Mesothelial cell of epicardium (in vitro differentiated cells): ENCODE measurements at regions not wholly inside any gene's neighbourhood (a gene's known extent, or its start where the extent isn't known, plus 50 kb on each side); places are given as distances from the start of the nearest gene placed in this dataset.
A peak's percentile ranks its signal among the peaks of the same experiment; 100 is the strongest.

Experiments used
- DNase-seq, 2 experiments: peaks; one replicate each; pipeline ENCODE4 v3.0.0; 2021; ENCODE audit warnings: low spot score in 2 of 2; ENCODE audit not compliant: unreplicated experiment in 2 of 2
- H3K27ac Mint-ChIP-seq: 2 replicates; pipeline ENCODE4 v1.8.0; 2021; ENCODE audit warnings: mixed read lengths
- H3K27me3 Mint-ChIP-seq: 2 replicates; pipeline ENCODE4 v1.8.0; 2021; ENCODE audit warnings: low read depth, mixed read lengths
- H3K36me3 Mint-ChIP-seq: 2 replicates; pipeline ENCODE4 v1.8.0; 2021; ENCODE audit warnings: mixed read lengths
- H3K4me1 Mint-ChIP-seq: 2 replicates; pipeline ENCODE4 v1.8.0; 2021; ENCODE audit warnings: mixed read lengths
- H3K4me3 Mint-ChIP-seq: 2 replicates; pipeline ENCODE4 v1.8.0; 2021; ENCODE audit warnings: mild to moderate bottlenecking, moderate library complexity, mixed read lengths
- H3K9me3 Mint-ChIP-seq: 2 replicates; pipeline ENCODE4 v1.8.0; 2021; ENCODE audit warnings: mixed read lengths
- TF ChIP-seq, protein P1 (sequence below): fragments of 200-600 bp; sonication (generic); IDR thresholded peaks from one replicate; pipeline ENCODE4 v1.5.0; 2021; ENCODE audit warnings: antibody characterized with exemption; ENCODE audit not compliant: unreplicated experiment

- Mint-ChIP-seq H3K4me1 (no peaks in the 10 kb centered on the region), H3K27me3 (peaks cover 23% of the 10 kb centered on the region), H3K4me3 (no peak overlapping the region), H3K9me3 (peaks cover 3% of the 10 kb centered on the region), H3K36me3 (no peaks in the 10 kb centered on the region), H3K27ac (no peak overlapping the region)
- no peak for DNase-seq
- TF ChIP-seq, protein P1, sequence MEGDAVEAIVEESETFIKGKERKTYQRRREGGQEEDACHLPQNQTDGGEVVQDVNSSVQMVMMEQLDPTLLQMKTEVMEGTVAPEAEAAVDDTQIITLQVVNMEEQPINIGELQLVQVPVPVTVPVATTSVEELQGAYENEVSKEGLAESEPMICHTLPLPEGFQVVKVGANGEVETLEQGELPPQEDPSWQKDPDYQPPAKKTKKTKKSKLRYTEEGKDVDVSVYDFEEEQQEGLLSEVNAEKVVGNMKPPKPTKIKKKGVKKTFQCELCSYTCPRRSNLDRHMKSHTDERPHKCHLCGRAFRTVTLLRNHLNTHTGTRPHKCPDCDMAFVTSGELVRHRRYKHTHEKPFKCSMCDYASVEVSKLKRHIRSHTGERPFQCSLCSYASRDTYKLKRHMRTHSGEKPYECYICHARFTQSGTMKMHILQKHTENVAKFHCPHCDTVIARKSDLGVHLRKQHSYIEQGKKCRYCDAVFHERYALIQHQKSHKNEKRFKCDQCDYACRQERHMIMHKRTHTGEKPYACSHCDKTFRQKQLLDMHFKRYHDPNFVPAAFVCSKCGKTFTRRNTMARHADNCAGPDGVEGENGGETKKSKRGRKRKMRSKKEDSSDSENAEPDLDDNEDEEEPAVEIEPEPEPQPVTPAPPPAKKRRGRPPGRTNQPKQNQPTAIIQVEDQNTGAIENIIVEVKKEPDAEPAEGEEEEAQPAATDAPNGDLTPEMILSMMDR = no peak
Observed at GRCh38 chr9:119709431-119709830, 340.2 kb upstream of the BRINP1 start.

DNA sequence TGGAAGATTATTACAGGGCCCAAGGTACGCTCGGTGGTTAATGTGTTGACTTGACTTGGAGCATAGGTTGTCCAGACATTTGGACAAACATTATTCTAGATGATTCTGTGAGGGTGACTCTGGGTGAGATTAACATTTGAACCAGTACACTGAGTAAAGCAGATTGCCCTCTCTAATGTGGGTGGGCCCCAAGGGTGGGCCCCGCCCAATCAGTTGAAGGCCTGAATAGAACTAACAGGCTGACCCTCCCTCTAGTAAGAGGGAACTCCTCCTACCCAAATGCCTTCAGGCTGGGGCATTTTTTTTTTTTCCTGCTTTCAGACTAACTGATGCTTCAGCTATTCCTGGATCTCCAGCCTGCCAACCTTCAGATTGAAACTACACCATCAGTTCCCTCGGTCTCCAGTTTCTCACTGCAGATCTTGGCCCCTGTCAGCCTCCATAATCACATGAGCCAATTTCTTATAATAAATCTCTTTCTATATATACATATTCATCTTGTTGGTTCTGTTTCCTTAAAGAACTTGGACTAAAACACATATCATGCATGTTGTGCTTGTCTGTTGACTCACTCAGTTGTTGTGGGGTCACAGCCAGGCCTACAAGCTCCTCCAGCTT lies 338.1 kb upstream of the BRINP1 start:
- Mint-ChIP-seq H3K36me3 (no peaks in the 10 kb centered on the region), H3K4me3 (no peak overlapping the region), H3K9me3 (no peaks in the 10 kb centered on the region), H3K4me1 (no peaks in the 10 kb centered on the region), H3K27me3 (peaks cover 42% of the 10 kb centered on the region), H3K27ac (no peak overlapping the region)
- DNase-seq = no peak
- TF ChIP-seq, protein P1 = no peak

- H3K27me3 Mint-ChIP-seq = peaks cover 77% of the 10 kb centered on the region
- H3K27ac Mint-ChIP-seq = no peak overlapping the region
- H3K36me3 Mint-ChIP-seq = no peaks in the 10 kb centered on the region
- TF ChIP-seq, protein P1 = no peak
- H3K9me3 Mint-ChIP-seq = no peaks in the 10 kb centered on the region
- DNase-seq = no peak
- no peak overlapping the region for H3K4me3 Mint-ChIP-seq
- no peaks in the 10 kb centered on the region for H3K4me1 Mint-ChIP-seq
Observed at GRCh38 chr9:119701651-119702050, 332.4 kb upstream of the BRINP1 start.

- Mint-ChIP-seq H3K27ac (no peak overlapping the region), H3K36me3 (no peaks in the 10 kb centered on the region), H3K27me3 (peaks cover 68% of the 10 kb centered on the region), H3K4me1 (no peaks in the 10 kb centered on the region), H3K4me3 (no peak overlapping the region), H3K9me3 (no peaks in the 10 kb centered on the region)
- TF ChIP-seq, protein P1 = no peak
- DNase-seq = no peak
Observed at GRCh38 chr9:119698535-119698934, 329.3 kb upstream of the BRINP1 start.

- Mint-ChIP-seq H3K27ac (no peak overlapping the region), H3K4me1 (no peaks in the 10 kb centered on the region), H3K27me3 (peaks cover 67% of the 10 kb centered on the region), H3K4me3 (no peak overlapping the region), H3K36me3 (no peaks in the 10 kb centered on the region), H3K9me3 (no peaks in the 10 kb centered on the region)
- TF ChIP-seq, protein P1 = no peak
- DNase-seq = no peak
Observed at GRCh38 chr9:119697996-119698395, 328.8 kb upstream of the BRINP1 start.

DNA sequence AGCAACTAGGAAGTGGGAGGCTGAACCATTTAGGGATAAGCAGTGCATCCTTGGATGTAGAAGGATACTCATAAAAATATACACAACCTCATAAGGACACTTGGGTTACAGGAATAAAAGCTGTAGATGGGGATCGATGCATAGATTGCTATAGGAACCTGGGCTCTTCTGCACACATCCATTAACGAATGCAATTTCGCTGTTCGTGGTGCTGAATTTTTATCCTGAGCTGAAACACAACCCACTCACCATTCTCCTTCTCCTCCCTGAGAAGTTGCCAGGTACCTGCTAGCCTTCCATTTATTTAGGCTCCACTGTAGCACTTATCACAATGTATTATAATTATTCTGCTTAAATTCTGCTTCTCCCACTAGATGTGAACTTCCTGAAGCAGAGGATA lies 320.6 kb upstream of the BRINP1 start:
- H3K4me3 Mint-ChIP-seq = no peak overlapping the region
- DNase-seq = peak in 1 of 2 experiments; percentile 40
- no peak overlapping the region for H3K27ac Mint-ChIP-seq
- TF ChIP-seq, protein P1 = no peak
- no peaks in the 10 kb centered on the region for H3K9me3 Mint-ChIP-seq
- peaks cover 35% of the 10 kb centered on the region for H3K27me3 Mint-ChIP-seq
- H3K36me3 Mint-ChIP-seq = no peaks in the 10 kb centered on the region
- no peaks in the 10 kb centered on the region for H3K4me1 Mint-ChIP-seq
